GM23338 (cell line): ENCODE measurements at regions not wholly inside any gene's neighbourhood (a gene's known extent, or its start where the extent isn't known, plus 50 kb on each side); places are given as distances from the start of the nearest gene placed in this dataset.

Source experiments
- ATAC-seq: fragments of 200-7000 bp; cut with Tn5 transposase; 3 replicates; pipeline ENCODE4 v1.9.1; 2020
- DNase-seq: peaks from one replicate; pipeline ENCODE4 v3.0.0-alpha.2; 2015; ENCODE audit warnings: low spot score
- H2AFZ ChIP-seq: fragments of 200-600 bp; sonication (generic); 2 replicates; pipeline ENCODE4 v1.8.0; 2016; ENCODE audit warnings: antibody characterized with exemption, mild to moderate bottlenecking, moderate library complexity
- H3F3A ChIP-seq: fragments of 200-600 bp; sonication (generic); replicated peaks from 2 replicates; pipeline ENCODE4 v1.8.0; 2017; ENCODE audit warnings: antibody characterized with exemption, mixed run types, low read depth
- H3K27ac ChIP-seq: fragments of 200-600 bp; sonication (generic); 2 replicates; pipeline ENCODE4 v1.6.1; 2016; ENCODE audit warnings: low read depth
- H3K27me3 ChIP-seq: fragments of 200-600 bp; sonication (generic); 2 replicates; pipeline ENCODE4 v1.8.0; 2016; ENCODE audit warnings: mild to moderate bottlenecking, mixed run types, moderate library complexity; ENCODE audit not compliant: insufficient read depth
- H3K36me3 ChIP-seq: fragments of 200-600 bp; sonication (generic); 2 replicates; pipeline ENCODE4 v1.8.0; 2016; ENCODE audit warnings: mild to moderate bottlenecking; ENCODE audit not compliant: insufficient read depth
- H3K4me1 ChIP-seq: fragments of 200-600 bp; sonication (generic); 2 replicates; pipeline ENCODE4 v1.8.0; 2016; ENCODE audit warnings: mild to moderate bottlenecking, moderate library complexity; ENCODE audit not compliant: insufficient read depth
- H3K4me2 ChIP-seq: fragments of 200-600 bp; sonication (generic); 2 replicates; pipeline ENCODE4 v1.7.1; 2017; ENCODE audit warnings: mixed run types
- H3K4me3 ChIP-seq: fragments of 200-600 bp; sonication (generic); 2 replicates; pipeline ENCODE4 v1.6.1; 2016; ENCODE audit warnings: mixed run types
- H3K79me2 ChIP-seq: fragments of 200-600 bp; sonication (generic); replicated peaks from 2 replicates; pipeline ENCODE4 v1.8.0; 2017; ENCODE audit warnings: mild to moderate bottlenecking; ENCODE audit not compliant: insufficient read depth
- H3K9me2 ChIP-seq: fragments of 200-600 bp; sonication (generic); 2 replicates; pipeline ENCODE4 v1.8.0; 2017; ENCODE audit not compliant: insufficient read depth
- H4K20me1 ChIP-seq: fragments of 200-600 bp; sonication (generic); replicated peaks from 2 replicates; pipeline ENCODE4 v1.8.0; 2017; ENCODE audit warnings: mild to moderate bottlenecking; ENCODE audit not compliant: insufficient read depth
- H3K27ac Mint-ChIP-seq: 2 replicates; pipeline ENCODE4 v1.8.0; 2020; ENCODE audit warnings: inconsistent platforms, mild to moderate bottlenecking, moderate library complexity, mixed read lengths
- H3K27me3 Mint-ChIP-seq: 3 replicates; pipeline ENCODE4 v1.8.0; 2022; ENCODE audit warnings: low read depth, mild to moderate bottlenecking, moderate library complexity, mixed read lengths, inconsistent platforms; ENCODE audit not compliant: insufficient read depth, poor library complexity
- H3K36me3 Mint-ChIP-seq: 3 replicates; pipeline ENCODE4 v1.8.0; 2021; ENCODE audit warnings: low read depth, mild to moderate bottlenecking, inconsistent platforms, moderate library complexity, mixed read lengths
- H3K4me1 Mint-ChIP-seq: 3 replicates; pipeline ENCODE4 v1.8.0; 2020; ENCODE audit warnings: mild to moderate bottlenecking, inconsistent platforms, mixed read lengths
- H3K4me3 Mint-ChIP-seq: 3 replicates; pipeline ENCODE4 v1.8.0; 2021; ENCODE audit warnings: moderate library complexity, mild to moderate bottlenecking, inconsistent platforms, mixed read lengths
- H3K9me3 Mint-ChIP-seq: 3 replicates; pipeline ENCODE4 v1.8.0; 2020; ENCODE audit warnings: moderate library complexity, mild to moderate bottlenecking, inconsistent platforms, mixed read lengths
- CREB1 ChIP-seq: fragments of 250-450 bp; sonication (Bioruptor Pico); IDR thresholded peaks from 2 replicates; pipeline ENCODE4 v1.5.0; 2020; ENCODE audit warnings: low read depth, mild to moderate bottlenecking, moderate library complexity
- CTCF ChIP-seq, 2 experiments: fragments of 200-600 bp in 1 of 2; sonication (generic) in 1 of 2; conservative IDR thresholded peaks; 2 replicates each; pipeline versions ENCODE4 v1.5.1 to v1.6.1; 2016 to 2017; ENCODE audit warnings: antibody characterized with exemption in 2 of 2, low read depth in 2 of 2, mild to moderate bottlenecking in 2 of 2, moderate library complexity in 1 of 2
- ETS1 ChIP-seq: IDR thresholded peaks from 2 replicates; pipeline ENCODE4 v1.6.1; 2016; ENCODE audit warnings: antibody characterized with exemption
- EZH2 ChIP-seq: fragments of 200-600 bp; sonication (generic); IDR thresholded peaks from one replicate; pipeline ENCODE4 v1.8.0; 2017; ENCODE audit warnings: antibody characterized with exemption, mild to moderate bottlenecking, low read depth; ENCODE audit not compliant: unreplicated experiment
- EZH2phosphoT487 ChIP-seq: fragments of 200-600 bp; sonication (generic); IDR thresholded peaks from one replicate; pipeline ENCODE4 v1.8.1; 2018; ENCODE audit warnings: antibody characterized with exemption; ENCODE audit not compliant: unreplicated experiment
- JUNB ChIP-seq: IDR thresholded peaks from one replicate; pipeline ENCODE4 v1.6.1; 2016; ENCODE audit warnings: antibody characterized with exemption; ENCODE audit not compliant: unreplicated experiment
- NANOG ChIP-seq: IDR thresholded peaks from 2 replicates; pipeline ENCODE4 v1.6.1; 2016; ENCODE audit warnings: antibody characterized with exemption, borderline replicate concordance
- POLR2AphosphoS5 ChIP-seq: IDR thresholded peaks from 2 replicates; pipeline ENCODE4 v1.6.1; 2016; ENCODE audit warnings: antibody characterized with exemption, low read depth
- REST ChIP-seq: IDR thresholded peaks from one replicate; pipeline ENCODE4 v1.6.1; 2018; ENCODE audit warnings: antibody characterized with exemption; ENCODE audit not compliant: unreplicated experiment
- STAT1 ChIP-seq: IDR thresholded peaks from one replicate; pipeline ENCODE4 v1.6.1; 2016; ENCODE audit warnings: antibody characterized with exemption; ENCODE audit not compliant: unreplicated experiment
- ZNF114 ChIP-seq: fragments of 250-450 bp; sonication (Bioruptor Pico); IDR thresholded peaks from 2 replicates; pipeline ENCODE4 v1.5.0; 2020; ENCODE audit warnings: mild to moderate bottlenecking, moderate library complexity
- ZNF331 ChIP-seq: fragments of 250-450 bp; sonication (Bioruptor Pico); IDR thresholded peaks from 2 replicates; pipeline ENCODE4 v1.5.0; 2020; ENCODE audit warnings: low read depth, mild to moderate bottlenecking, moderate library complexity
- ZNF462 ChIP-seq: fragments of 250-450 bp; sonication (Bioruptor Pico); IDR thresholded peaks from 2 replicates; pipeline ENCODE4 v1.5.0; 2020; ENCODE audit warnings: mild to moderate bottlenecking, moderate library complexity

GRCh38 chr20:60476045-60476444, 517.8 kb downstream of the CDH26 start:
- no peaks in the 10 kb centered on the region; the same call in 1 of the 2 replicates for H3K36me3 ChIP-seq
- Mint-ChIP-seq H3K36me3 (no peaks in the 10 kb centered on the region), H3K4me3 (no peak overlapping the region), H3K27me3 (peaks cover 12% of the 10 kb centered on the region), H3K27ac (no peak overlapping the region), H3K9me3 (peaks cover 2% of the 10 kb centered on the region; the same call in 1 of the 3 replicates), H3K4me1 (peaks cover 28% of the 10 kb centered on the region)
- H2AFZ ChIP-seq, result no peak overlapping the region
- ATAC-seq, result no peak
- no peaks in the 10 kb centered on the region for H4K20me1 ChIP-seq
- H3K4me1 ChIP-seq, result peaks cover 4% of the 10 kb centered on the region; the same call in 1 of the 2 replicates
- H3K27ac ChIP-seq, result no peak overlapping the region
- no peak overlapping the region for H3K4me3 ChIP-seq
- no peaks in the 10 kb centered on the region for H3K79me2 ChIP-seq
- H3K9me2 ChIP-seq, result no peaks in the 10 kb centered on the region
- no peaks in the 10 kb centered on the region for H3F3A ChIP-seq
- H3K27me3 ChIP-seq, result no peaks in the 10 kb centered on the region
- no peak for DNase-seq
- no peak for TF ChIP-seq EZH2
- TF ChIP-seq NANOG, result no peak
- no peak for TF ChIP-seq CTCF (conservative IDR thresholded peaks at IDR 0.05; ENCODE audit: low read depth in 2 of 2)
- no peak for TF ChIP-seq ZNF331 (CRISPR knock-in tag)
- no peak for TF ChIP-seq REST
- TF ChIP-seq JUNB, result no peak
- no peak for TF ChIP-seq CREB1 (CRISPR knock-in tag)
- no peak for TF ChIP-seq EZH2phosphoT487
- no peak for TF ChIP-seq ZNF114 (CRISPR knock-in tag)
- no peak for TF ChIP-seq ZNF462
- TF ChIP-seq STAT1, result no peak
- no peak for TF ChIP-seq ETS1
- TF ChIP-seq POLR2AphosphoS5, result no peak
- H3K4me2 ChIP-seq, result no peak overlapping the region
